ENCODE measurements at regions not wholly inside any gene's neighbourhood (a gene's known extent, or its start where the extent isn't known, plus 50 kb on each side); places are given as distances from the start of the nearest gene placed in this dataset.

DNA sequence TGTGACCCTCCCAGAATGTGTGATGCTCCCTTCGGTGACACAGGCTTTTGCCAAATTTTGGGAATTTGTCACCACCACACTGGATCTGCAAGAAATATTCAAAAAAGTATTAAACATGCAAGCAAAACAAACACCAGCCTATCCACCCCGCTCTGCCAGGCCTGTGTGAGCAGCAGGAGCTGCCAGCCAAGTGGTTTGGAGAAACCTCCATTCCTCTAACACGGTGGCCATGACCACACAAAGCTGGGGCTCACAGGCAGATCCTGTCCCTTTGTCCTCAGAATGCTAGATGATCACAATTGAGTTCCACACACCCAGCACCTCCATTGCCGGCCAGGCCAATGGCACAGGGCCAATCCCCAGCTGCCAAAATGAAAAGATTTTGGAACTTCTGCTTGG is 261.9 kb upstream of the PPP2R2D start:
- TF ChIP-seq HOXA7 (CRISPR knock-in tag; IDR thresholded peaks at IDR 0.05), result no peak
- TF ChIP-seq MAZ (IDR thresholded peaks at IDR 0.05; ENCODE audit: borderline replicate concordance, low read depth, low read length), result no peak
- TF ChIP-seq, protein P1, sequence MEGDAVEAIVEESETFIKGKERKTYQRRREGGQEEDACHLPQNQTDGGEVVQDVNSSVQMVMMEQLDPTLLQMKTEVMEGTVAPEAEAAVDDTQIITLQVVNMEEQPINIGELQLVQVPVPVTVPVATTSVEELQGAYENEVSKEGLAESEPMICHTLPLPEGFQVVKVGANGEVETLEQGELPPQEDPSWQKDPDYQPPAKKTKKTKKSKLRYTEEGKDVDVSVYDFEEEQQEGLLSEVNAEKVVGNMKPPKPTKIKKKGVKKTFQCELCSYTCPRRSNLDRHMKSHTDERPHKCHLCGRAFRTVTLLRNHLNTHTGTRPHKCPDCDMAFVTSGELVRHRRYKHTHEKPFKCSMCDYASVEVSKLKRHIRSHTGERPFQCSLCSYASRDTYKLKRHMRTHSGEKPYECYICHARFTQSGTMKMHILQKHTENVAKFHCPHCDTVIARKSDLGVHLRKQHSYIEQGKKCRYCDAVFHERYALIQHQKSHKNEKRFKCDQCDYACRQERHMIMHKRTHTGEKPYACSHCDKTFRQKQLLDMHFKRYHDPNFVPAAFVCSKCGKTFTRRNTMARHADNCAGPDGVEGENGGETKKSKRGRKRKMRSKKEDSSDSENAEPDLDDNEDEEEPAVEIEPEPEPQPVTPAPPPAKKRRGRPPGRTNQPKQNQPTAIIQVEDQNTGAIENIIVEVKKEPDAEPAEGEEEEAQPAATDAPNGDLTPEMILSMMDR (IDR thresholded peaks at IDR 0.05), result no peak
- TF ChIP-seq EP300 (IDR thresholded peaks at IDR 0.05), result no peak
- TF ChIP-seq JUNB (IDR thresholded peaks at IDR 0.05), result no peak
- TF ChIP-seq EHF (CRISPR knock-in tag; IDR thresholded peaks at IDR 0.05), result no peak
- TF ChIP-seq POLR2A (IDR thresholded peaks at IDR 0.05; ENCODE audit: low read length), result no peak
- TF ChIP-seq CEBPB (IDR thresholded peaks at IDR 0.05), result no peak
- no peak for TF ChIP-seq KDM1A (IDR thresholded peaks at IDR 0.05; ENCODE audit: low read depth)
- TF ChIP-seq, protein P2, sequence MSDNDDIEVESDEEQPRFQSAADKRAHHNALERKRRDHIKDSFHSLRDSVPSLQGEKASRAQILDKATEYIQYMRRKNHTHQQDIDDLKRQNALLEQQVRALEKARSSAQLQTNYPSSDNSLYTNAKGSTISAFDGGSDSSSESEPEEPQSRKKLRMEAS (IDR thresholded peaks at IDR 0.05), result no peak
